ENCODE measurements at regions not wholly inside any gene's neighbourhood (a gene's known extent, or its start where the extent isn't known, plus 50 kb on each side); places are given as distances from the start of the nearest gene placed in this dataset.

GRCh38 chr2:238985041-238985729, 137.3 kb downstream of the TWIST2 start:
- DNase-seq: no peak

- DNase-seq: no peak
Observed at GRCh38 chr2:238985931-238986446, 138.1 kb downstream of the TWIST2 start.

GRCh38 chr2:238986491-238987351, 138.8 kb downstream of the TWIST2 start:
- DNase-seq: no peak

- no peak for DNase-seq
Observed at GRCh38 chr2:238987352-238987981, 139.6 kb downstream of the TWIST2 start.

GRCh38 chr2:238988105-238988504, 140.2 kb downstream of the TWIST2 start:
- DNase-seq: no peak

GRCh38 chr2:238988752-238989151, 140.9 kb downstream of the TWIST2 start:
- no peak for DNase-seq

GRCh38 chr2:238989484-238989883, 141.6 kb downstream of the TWIST2 start:
- DNase-seq: no peak

GRCh38 chr2:238994432-238994831, 146.5 kb downstream of the TWIST2 start:
- no peak for DNase-seq

- no peak for DNase-seq
Observed at GRCh38 chr2:238994876-238995275, 147.0 kb downstream of the TWIST2 start.

- DNase-seq: no peak
Observed at GRCh38 chr2:238995634-238996033, 147.7 kb downstream of the TWIST2 start.

- DNase-seq: no peak
Observed at GRCh38 chr2:238996331-238997136, 148.6 kb downstream of the TWIST2 start.

- no peak for DNase-seq
Observed at GRCh38 chr2:238997137-238997390, 149.2 kb downstream of the TWIST2 start.

- DNase-seq: no peak
Observed at GRCh38 chr2:238997684-238998083, 149.8 kb downstream of the TWIST2 start.
